T1000 (cell line): ENCODE measurements at regions not wholly inside any gene's neighbourhood (a gene's known extent, or its start where the extent isn't known, plus 50 kb on each side); places are given as distances from the start of the nearest gene placed in this dataset.
"Not testable (repeated sequence)": the region's sequence is repeated elsewhere in the genome, so short reads cannot be mapped to it uniquely, and the experiment has no call there.

ENCODE experiments used
- DNase-seq: peaks from one replicate; lab custom pipeline; 2025; ENCODE audit warnings: mixed read lengths; lab: John Stamatoyannopoulos, UW

- no peak for DNase-seq
These were observed 83.9 kb upstream of the SLC39A10 start for GRCh38 chr2:195572895-195573683.

- DNase-seq, result no peak
These were observed 86.7 kb upstream of the SLC39A10 start for GRCh38 chr2:195570329-195570728.

- no peak for DNase-seq
These were observed 87.8 kb upstream of the SLC39A10 start for GRCh38 chr2:195569255-195569654.

- not testable (repeated sequence) for DNase-seq
These were observed 92.3 kb upstream of the SLC39A10 start for GRCh38 chr2:195564625-195565135.

GRCh38 chr2:195563857-195564512 is 93.0 kb upstream of the SLC39A10 start:
- DNase-seq, result no peak

GRCh38 chr2:195562570-195563566 is 94.2 kb upstream of the SLC39A10 start:
- DNase-seq, result no peak

- no peak for DNase-seq
These were observed 95.7 kb upstream of the SLC39A10 start for GRCh38 chr2:195561116-195561921.

GRCh38 chr2:195560209-195560895 is 96.7 kb upstream of the SLC39A10 start:
- no peak for DNase-seq

GRCh38 chr2:195559431-195559914 is 97.6 kb upstream of the SLC39A10 start:
- DNase-seq, result no peak

- no peak for DNase-seq
These were observed 101.1 kb upstream of the SLC39A10 start for GRCh38 chr2:195555971-195556370.

GRCh38 chr2:195552581-195552980 is 104.4 kb upstream of the SLC39A10 start:
- DNase-seq, result no peak

GRCh38 chr2:195548198-195548940 is 108.7 kb upstream of the SLC39A10 start:
- no peak for DNase-seq

- not testable (repeated sequence) for DNase-seq
These were observed 109.7 kb upstream of the SLC39A10 start for GRCh38 chr2:195547268-195547840.

- DNase-seq, result no peak
These were observed 111.2 kb upstream of the SLC39A10 start for GRCh38 chr2:195545811-195546210.

- DNase-seq, result no peak
These were observed 112.8 kb upstream of the SLC39A10 start for GRCh38 chr2:195543902-195544894.

GRCh38 chr2:195543063-195543462 is 114.0 kb upstream of the SLC39A10 start:
- no peak for DNase-seq

- no peak for DNase-seq
These were observed 115.0 kb upstream of the SLC39A10 start for GRCh38 chr2:195542067-195542466.

- DNase-seq, result no peak
These were observed 118.1 kb upstream of the SLC39A10 start for GRCh38 chr2:195538937-195539336.
